Lower leg skin (tissue), 3 donors: ENCODE measurements at regions not wholly inside any gene's neighbourhood (a gene's known extent, or its start where the extent isn't known, plus 50 kb on each side); places are given as distances from the start of the nearest gene placed in this dataset.

Experiments used
- POLR2A ChIP-seq, 2 donors: fragments of 450-650 bp; IDR thresholded peaks; one replicate each; pipeline ENCODE4 v1.6.1; 2016 to 2017; ENCODE audit warnings: antibody characterized with exemption in 2 of 2, mild to moderate bottlenecking in 1 of 2, moderate library complexity in 1 of 2
- TF ChIP-seq, protein P1 (sequence below), 3 donors: fragments of 450-650 bp; IDR thresholded peaks; one replicate each; pipeline ENCODE4 v1.5.1; 2016; ENCODE audit warnings: antibody characterized with exemption in 3 of 3, mild to moderate bottlenecking in 3 of 3, moderate library complexity in 2 of 3

DNA sequence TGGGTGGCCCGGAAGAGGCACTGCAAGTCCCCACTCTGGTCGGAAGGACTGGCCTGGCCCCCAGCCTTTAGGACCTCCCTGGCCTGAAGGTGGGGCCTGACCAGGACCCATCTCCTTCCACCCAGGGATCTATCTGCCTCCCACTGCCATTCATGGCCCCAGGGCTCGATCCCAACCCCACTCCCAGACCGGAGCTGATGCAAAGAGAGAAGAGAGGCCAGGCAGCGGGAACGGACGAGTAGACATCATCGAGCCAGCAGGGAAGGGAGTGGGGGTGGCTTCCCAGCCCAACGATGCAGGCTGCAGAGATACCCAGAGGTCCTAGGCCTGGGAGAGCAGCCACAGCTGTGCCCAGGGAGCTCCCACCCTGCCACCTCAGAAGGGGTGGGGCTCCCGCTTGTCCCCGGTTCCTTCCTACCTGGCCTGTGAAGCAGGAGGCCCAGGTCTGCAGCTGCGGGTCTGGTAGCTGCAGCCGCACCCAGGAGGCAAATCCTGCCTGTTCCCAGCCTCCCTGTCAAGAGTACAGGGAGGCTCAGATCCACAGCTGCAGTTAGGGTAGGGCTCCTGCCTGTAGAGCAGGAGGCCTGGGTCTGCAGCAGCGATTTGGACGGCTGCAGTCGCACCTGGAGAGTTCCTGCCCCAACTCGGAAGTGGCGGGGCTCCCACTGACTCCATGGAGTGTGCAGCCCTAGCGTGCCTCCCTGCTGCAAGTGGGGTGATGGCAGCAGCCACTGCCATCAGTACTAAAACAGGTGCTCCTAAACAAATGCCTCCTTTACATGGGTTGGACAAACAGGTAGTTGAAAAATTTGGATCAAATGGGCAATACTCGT is 1151.0 kb upstream of the PHF14 start:
- no peak for TF ChIP-seq POLR2A (IDR thresholded peaks at IDR 0.05)
- TF ChIP-seq, protein P1, sequence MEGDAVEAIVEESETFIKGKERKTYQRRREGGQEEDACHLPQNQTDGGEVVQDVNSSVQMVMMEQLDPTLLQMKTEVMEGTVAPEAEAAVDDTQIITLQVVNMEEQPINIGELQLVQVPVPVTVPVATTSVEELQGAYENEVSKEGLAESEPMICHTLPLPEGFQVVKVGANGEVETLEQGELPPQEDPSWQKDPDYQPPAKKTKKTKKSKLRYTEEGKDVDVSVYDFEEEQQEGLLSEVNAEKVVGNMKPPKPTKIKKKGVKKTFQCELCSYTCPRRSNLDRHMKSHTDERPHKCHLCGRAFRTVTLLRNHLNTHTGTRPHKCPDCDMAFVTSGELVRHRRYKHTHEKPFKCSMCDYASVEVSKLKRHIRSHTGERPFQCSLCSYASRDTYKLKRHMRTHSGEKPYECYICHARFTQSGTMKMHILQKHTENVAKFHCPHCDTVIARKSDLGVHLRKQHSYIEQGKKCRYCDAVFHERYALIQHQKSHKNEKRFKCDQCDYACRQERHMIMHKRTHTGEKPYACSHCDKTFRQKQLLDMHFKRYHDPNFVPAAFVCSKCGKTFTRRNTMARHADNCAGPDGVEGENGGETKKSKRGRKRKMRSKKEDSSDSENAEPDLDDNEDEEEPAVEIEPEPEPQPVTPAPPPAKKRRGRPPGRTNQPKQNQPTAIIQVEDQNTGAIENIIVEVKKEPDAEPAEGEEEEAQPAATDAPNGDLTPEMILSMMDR (IDR thresholded peaks at IDR 0.05), result no peak
